BLaER1 (cell line): ENCODE measurements at regions not wholly inside any gene's neighbourhood (a gene's known extent, or its start where the extent isn't known, plus 50 kb on each side); places are given as distances from the start of the nearest gene placed in this dataset.

Experiments
- H3K27ac ChIP-seq: shearing (Covaris generic); formaldehyde crosslinking; 2 replicates; pipeline ENCODE4 v1.8.1; 2022
- H3K27me3 ChIP-seq: shearing (Covaris generic); formaldehyde crosslinking; 2 replicates; pipeline ENCODE4 v1.8.1; 2022
- H3K36me3 ChIP-seq: shearing (Covaris generic); formaldehyde crosslinking; 2 replicates; pipeline ENCODE4 v1.8.1; 2022
- H3K4me1 ChIP-seq: shearing (Covaris generic); formaldehyde crosslinking; 2 replicates; pipeline ENCODE4 v1.8.1; 2022
- H3K4me2 ChIP-seq: shearing (Covaris generic); formaldehyde crosslinking; 2 replicates; pipeline ENCODE4 v1.8.1; 2022
- H3K4me3 ChIP-seq: shearing (Covaris generic); formaldehyde crosslinking; 2 replicates; pipeline ENCODE4 v1.8.1; 2022
- H3K9ac ChIP-seq: shearing (Covaris generic); formaldehyde crosslinking; 2 replicates; pipeline ENCODE4 v1.8.1; 2022
- H3K9me3 ChIP-seq: shearing (Covaris generic); formaldehyde crosslinking; 2 replicates; pipeline ENCODE4 v1.8.1; 2022
- H4K20me1 ChIP-seq: shearing (Covaris generic); formaldehyde crosslinking; 2 replicates; pipeline ENCODE4 v1.8.1; 2022
- Cebpa-rat ChIP-seq: shearing (Covaris generic); IDR thresholded peaks from 2 replicates; pipeline ENCODE4 v1.8.1; 2022

DNA sequence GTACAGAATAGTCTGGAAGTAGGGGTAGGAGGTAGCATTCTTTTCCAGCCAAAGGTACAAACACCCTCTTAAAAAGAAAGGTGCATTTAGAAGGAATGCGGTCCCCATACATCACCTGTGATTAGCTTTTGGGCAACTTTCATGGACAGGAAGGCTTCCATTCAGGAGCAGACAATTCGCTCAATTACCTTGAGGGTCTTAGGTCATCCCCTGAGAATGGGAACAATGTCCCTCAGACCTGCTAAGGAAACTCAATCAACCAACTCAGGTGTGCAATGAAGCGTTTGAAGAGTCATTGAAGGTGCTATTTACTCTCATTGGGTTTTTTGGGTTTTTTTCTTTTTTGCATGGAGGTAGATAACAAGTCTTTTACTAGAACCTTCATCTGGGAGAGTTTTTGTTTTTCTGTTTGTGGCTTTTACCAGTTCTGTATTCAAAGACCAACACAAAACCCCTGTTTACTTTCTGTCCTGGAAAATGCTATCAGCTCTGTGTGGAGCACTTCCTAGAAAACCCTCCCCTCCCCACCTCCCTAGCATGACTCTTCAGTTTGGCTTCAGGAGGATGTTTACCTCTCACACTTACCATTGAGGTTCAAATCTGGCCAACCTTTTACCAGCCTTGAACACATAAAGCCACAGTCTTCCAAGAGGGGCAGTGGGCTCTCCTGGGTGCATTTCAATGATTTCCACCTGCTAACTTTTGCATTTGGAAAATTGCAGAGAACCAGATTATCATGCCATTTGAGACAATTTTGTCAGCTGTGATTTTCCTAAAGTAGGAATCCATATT lies 271.2 kb upstream of the PRDM1 start:
- no peak overlapping the region for H3K4me2 ChIP-seq
- peaks cover 17% of the 10 kb centered on the region for H3K4me1 ChIP-seq
- H3K4me3 ChIP-seq: no peak overlapping the region
- no peaks in the 10 kb centered on the region for H3K27me3 ChIP-seq
- no peak overlapping the region for H3K9ac ChIP-seq
- no peak overlapping the region for H3K27ac ChIP-seq
- TF ChIP-seq Cebpa-rat: no peak
- no peaks in the 10 kb centered on the region for H3K36me3 ChIP-seq
- no peaks in the 10 kb centered on the region for H4K20me1 ChIP-seq
- H3K9me3 ChIP-seq: no peaks in the 10 kb centered on the region

DNA sequence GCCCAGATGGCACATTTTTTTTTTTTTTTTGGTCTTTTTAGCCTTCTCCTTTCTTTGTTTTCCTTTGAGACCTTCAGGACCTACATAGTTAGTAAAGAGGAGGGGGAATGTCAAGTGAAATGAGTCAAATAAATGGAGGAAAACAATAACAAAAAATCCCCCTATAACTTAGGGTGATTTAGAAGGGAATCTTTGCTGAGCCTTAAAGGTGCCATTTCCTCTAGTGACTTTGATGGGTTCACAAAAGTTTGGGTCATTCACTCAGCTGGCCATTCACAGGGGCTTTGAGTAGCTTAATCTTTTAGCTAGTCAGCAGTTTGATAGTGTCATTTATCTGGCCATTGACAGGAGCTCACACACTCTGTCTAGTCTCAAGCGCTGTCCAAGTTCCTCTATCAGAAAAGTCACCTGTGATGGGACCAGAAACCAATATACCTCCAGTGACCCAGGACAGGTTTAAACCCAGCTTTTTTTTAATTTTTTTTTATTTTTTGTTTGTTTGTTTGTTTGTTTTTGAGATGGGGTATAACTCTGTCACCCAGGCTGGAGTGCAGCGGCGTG lies 275.1 kb upstream of the PRDM1 start:
- Histone ChIP-seq H3K4me3 (no peak overlapping the region), H3K9ac (no peak overlapping the region), H3K4me2 (peak overlapping the region; percentile 36; the same call in 1 of the 2 replicates), H3K4me1 (peaks cover 17% of the 10 kb centered on the region), H3K27me3 (no peaks in the 10 kb centered on the region), H3K9me3 (no peaks in the 10 kb centered on the region), H3K36me3 (no peaks in the 10 kb centered on the region), H3K27ac (no peak overlapping the region), H4K20me1 (no peaks in the 10 kb centered on the region)
- TF ChIP-seq Cebpa-rat: no peak

DNA sequence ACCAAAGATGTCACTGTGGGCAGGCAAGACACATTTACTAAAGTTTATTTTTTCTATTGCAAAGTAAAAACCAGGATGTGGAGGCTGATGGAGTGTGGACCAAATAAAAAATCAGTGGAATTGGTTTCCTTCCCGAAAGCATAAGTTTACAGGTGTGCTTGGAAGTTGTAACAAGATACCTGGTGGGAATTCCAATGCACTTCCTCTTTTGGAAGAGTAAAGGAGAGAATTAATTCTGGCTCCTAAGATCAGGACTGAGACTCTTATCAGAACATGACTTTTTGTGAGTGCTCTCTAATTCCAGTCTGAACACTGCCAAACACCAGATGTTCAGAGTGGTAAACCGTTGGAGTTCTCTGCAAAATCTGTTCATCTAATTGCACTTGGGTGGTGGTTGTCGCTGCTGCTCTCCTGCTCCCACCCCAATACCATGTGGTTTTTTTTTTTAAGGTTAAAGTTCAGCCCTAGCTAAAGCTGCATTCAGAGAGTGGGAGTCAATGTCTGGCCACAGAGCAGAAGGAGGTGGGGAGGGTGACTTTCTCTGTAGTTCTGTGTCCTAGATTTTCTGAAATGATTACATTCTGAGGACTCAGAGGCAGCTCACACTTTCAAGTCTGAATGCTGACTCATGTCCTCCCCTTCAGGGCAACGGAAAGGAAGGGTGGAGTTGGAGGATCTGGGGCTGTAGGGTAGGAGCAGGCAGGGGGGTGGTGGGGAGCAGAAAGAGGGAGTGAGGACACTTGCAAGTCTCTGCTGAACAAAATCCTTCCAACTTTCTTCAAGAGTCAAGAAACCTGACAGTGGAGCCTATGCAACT lies 275.8 kb upstream of the PRDM1 start:
- H3K4me2 ChIP-seq: peak overlapping the region; percentile 36
- H3K4me3 ChIP-seq: no peak overlapping the region
- no peak overlapping the region for H3K27ac ChIP-seq

GRCh38 chr6:105808571-105808970 lies 277.6 kb upstream of the PRDM1 start:
- no peak overlapping the region for H3K4me3 ChIP-seq
- no peak overlapping the region for H3K9ac ChIP-seq
- H3K27me3 ChIP-seq: no peaks in the 10 kb centered on the region
- H4K20me1 ChIP-seq: no peaks in the 10 kb centered on the region
- H3K27ac ChIP-seq: no peak overlapping the region
- no peaks in the 10 kb centered on the region for H3K36me3 ChIP-seq
- no peak for TF ChIP-seq Cebpa-rat
- H3K4me1 ChIP-seq: peaks cover 10% of the 10 kb centered on the region
- H3K9me3 ChIP-seq: no peaks in the 10 kb centered on the region
- no peak overlapping the region for H3K4me2 ChIP-seq

More for the DNA sequence above, 275.8 kb upstream of the PRDM1 start:
- Histone ChIP-seq H3K9me3 (no peaks in the 10 kb centered on the region), H3K9ac (no peak overlapping the region), H3K36me3 (no peaks in the 10 kb centered on the region), H3K4me1 (peaks cover 17% of the 10 kb centered on the region), H3K27me3 (no peaks in the 10 kb centered on the region), H4K20me1 (no peaks in the 10 kb centered on the region)
- TF ChIP-seq Cebpa-rat: no peak

DNA sequence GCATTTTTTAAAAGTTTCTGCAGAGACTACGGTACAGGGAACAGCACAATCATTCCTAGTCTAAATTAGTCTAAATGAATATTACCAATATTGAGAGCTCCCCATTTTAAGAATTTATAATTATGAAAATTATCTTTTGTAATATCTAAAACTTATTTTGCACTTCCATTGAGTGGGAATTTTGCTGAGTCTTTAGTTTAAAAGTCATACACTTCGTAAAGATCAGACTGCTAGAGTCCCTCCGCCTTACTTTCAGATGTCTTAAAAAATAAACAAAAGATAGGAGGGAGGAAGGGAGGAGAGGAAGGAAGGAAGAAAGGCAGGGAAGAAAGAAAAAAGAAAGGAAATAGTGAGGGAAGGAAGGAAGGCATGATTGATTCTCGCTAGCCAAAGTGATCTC lies 278.2 kb upstream of the PRDM1 start:
- no peaks in the 10 kb centered on the region for H3K36me3 ChIP-seq
- peaks cover 10% of the 10 kb centered on the region for H3K4me1 ChIP-seq
- H3K9me3 ChIP-seq: no peaks in the 10 kb centered on the region
- no peak overlapping the region for H3K4me3 ChIP-seq
- no peak overlapping the region for H3K27ac ChIP-seq
- H3K27me3 ChIP-seq: no peaks in the 10 kb centered on the region
- no peak overlapping the region for H3K4me2 ChIP-seq
- TF ChIP-seq Cebpa-rat: no peak
- H3K9ac ChIP-seq: no peak overlapping the region
- H4K20me1 ChIP-seq: no peaks in the 10 kb centered on the region

- Histone ChIP-seq H4K20me1 (no peaks in the 10 kb centered on the region), H3K27ac (no peak overlapping the region), H3K4me1 (peaks cover 10% of the 10 kb centered on the region), H3K36me3 (no peaks in the 10 kb centered on the region), H3K27me3 (no peaks in the 10 kb centered on the region), H3K4me3 (no peak overlapping the region), H3K9ac (no peak overlapping the region), H3K4me2 (no peak overlapping the region), H3K9me3 (no peaks in the 10 kb centered on the region)
- TF ChIP-seq Cebpa-rat: no peak
Measured at GRCh38 chr6:105806486-105806920, 279.6 kb upstream of the PRDM1 start.

DNA sequence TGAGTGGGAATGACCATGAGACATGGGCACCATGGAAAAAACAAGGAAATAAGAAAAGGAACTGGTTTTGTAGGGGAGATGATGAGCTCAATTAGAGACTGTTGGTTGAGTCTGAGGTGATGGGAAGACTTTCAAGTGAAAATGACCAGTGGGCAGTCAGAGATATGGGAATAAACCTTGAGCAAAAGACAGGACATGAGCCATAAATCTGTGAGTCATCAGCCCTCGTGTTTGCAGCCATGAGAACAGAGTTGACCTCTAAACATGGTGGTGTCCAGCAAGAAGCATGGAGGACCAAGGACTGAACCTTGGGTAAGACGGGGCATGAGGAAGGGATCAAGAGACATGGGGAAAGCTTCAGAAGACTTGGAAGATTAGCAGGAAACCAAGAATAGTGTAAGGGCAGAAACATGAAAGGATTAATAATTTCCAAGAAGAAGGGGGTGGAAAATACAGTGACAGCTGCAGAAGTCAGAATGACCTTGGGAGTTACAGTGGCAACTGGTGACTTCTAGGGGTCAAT lies 280.6 kb upstream of the PRDM1 start:
- H3K4me1 ChIP-seq: peaks cover 6% of the 10 kb centered on the region
- no peak overlapping the region for H3K4me3 ChIP-seq
- no peaks in the 10 kb centered on the region for H3K9me3 ChIP-seq
- H3K4me2 ChIP-seq: no peak overlapping the region
- H3K36me3 ChIP-seq: no peaks in the 10 kb centered on the region
- no peaks in the 10 kb centered on the region for H4K20me1 ChIP-seq
- H3K27ac ChIP-seq: no peak overlapping the region
- H3K27me3 ChIP-seq: no peaks in the 10 kb centered on the region
- H3K9ac ChIP-seq: no peak overlapping the region
- TF ChIP-seq Cebpa-rat: no peak

- Histone ChIP-seq H3K4me1 (no peaks in the 10 kb centered on the region; the same call in 1 of the 2 replicates), H3K36me3 (no peaks in the 10 kb centered on the region), H4K20me1 (no peaks in the 10 kb centered on the region), H3K27me3 (no peaks in the 10 kb centered on the region), H3K4me2 (no peak overlapping the region), H3K4me3 (no peak overlapping the region), H3K9me3 (no peaks in the 10 kb centered on the region), H3K27ac (no peak overlapping the region), H3K9ac (no peak overlapping the region)
- TF ChIP-seq Cebpa-rat: no peak
Measured at GRCh38 chr6:105804424-105804823, 281.7 kb upstream of the PRDM1 start.

DNA sequence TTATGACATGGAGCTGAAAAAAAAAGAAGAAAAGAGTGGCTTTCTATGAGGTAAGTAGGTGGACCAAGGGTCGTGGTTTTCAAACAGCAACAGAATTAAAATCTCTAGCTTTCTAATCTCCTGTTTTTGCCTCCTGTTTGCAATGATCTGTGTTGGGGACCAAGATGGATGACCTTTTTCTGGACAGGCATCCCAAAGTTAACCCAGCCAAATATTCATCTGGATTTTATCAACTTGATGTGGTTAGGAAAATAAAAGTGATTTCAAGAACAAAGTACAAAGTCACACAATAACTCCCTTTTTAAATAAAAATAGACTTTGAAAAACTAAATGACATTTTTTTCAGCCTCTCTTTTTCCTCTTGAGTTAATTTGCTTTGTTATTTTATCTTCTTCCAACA lies 282.1 kb upstream of the PRDM1 start:
- no peak overlapping the region for H3K4me3 ChIP-seq
- TF ChIP-seq Cebpa-rat: no peak
- no peaks in the 10 kb centered on the region for H3K9me3 ChIP-seq
- no peaks in the 10 kb centered on the region; the same call in 1 of the 2 replicates for H3K4me1 ChIP-seq
- no peaks in the 10 kb centered on the region for H3K36me3 ChIP-seq
- H4K20me1 ChIP-seq: no peaks in the 10 kb centered on the region
- H3K27me3 ChIP-seq: no peaks in the 10 kb centered on the region
- H3K9ac ChIP-seq: no peak overlapping the region
- H3K27ac ChIP-seq: no peak overlapping the region
- no peak overlapping the region for H3K4me2 ChIP-seq
